Posterior cingulate gyrus (tissue), 11 donors: ENCODE measurements at regions not wholly inside any gene's neighbourhood (a gene's known extent, or its start where the extent isn't known, plus 50 kb on each side); places are given as distances from the start of the nearest gene placed in this dataset.
"Not testable (repeated sequence)": the region's sequence is repeated elsewhere in the genome, so short reads cannot be mapped to it uniquely, and the experiment has no call there.

Experiments
- DNase-seq, 10 donors: peaks; one replicate each; pipeline versions ENCODE4 v3.0.0 to v3.0.0-alpha.2; 2020 to 2021; ENCODE audit warnings: mixed read lengths in 3 of 10
- intact Hi-C: fragments of 100-400 bp; cut with DNase I; formaldehyde crosslinking; loops from one replicate; pipeline ENCODE4 v1.15.1; 2023

DNA sequence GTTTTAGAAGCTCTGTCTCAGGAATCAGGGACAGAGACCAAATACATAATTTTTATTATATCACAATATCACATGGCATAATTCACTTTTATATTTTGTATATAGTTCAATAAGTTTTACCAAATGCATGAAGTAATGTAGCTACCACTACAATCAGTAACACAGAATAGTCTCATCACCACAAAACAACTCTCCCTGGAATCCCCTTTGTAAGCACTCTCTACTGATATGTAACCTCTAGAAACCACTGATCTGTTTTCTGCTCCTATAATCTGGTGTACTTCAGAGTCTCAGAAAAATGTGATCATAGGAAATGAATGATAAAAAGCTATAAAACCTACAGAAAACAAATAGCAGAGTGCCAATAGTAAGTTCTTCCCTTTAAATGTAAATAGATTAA is 1465.9 kb downstream of the SPATA31A7 start:
- DNase-seq, intact Hi-C loops: not testable (repeated sequence)

DNA sequence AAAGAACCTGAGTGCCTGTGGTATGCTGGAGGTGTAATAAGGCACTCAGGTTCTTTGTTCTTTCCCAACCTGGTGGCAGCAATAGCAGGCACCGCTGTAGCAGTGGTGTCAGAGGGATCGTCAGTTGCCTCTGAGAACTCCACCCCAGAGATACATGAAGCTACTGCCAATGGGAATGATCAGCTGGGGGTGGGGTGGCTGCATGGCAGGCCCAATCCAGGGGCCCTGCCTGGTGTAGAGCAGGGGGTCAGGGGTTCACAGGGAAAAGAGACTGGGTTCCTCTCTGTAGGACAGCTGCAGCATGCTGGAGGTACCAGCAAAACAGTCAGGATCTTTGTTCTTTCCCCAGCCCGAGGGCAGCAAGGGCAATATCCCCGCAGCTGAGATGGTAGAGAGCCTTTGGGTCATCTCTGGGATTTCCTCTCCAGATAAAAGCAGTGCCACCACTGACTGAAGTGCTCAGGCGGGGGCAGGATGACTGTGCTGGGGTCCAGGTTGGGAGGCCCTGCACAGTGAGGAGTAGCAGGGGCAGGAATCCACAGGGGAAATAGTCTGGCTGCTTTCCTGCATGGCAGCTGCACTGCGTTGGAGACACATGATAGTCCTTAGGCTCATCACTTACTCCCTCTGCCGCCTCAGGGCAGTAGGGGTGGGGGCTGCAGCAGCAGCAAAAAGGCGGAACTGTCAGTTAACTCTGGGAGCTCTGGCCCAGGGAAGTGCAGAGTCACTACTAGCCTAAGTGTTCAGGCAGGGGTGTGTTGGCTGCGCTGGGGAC is 1473.1 kb downstream of the SPATA31A7 start:
- DNase-seq, result peak in 1 of 10 donors; percentile 7
- intact Hi-C loops, result not testable (repeated sequence)

- intact Hi-C loops, DNase-seq: not testable (repeated sequence)
Observed at GRCh38 chr9:62663512-62663911, 1473.7 kb downstream of the SPATA31A7 start.

GRCh38 chr9:62667137-62667824 is 1477.4 kb downstream of the SPATA31A7 start:
- DNase-seq, intact Hi-C loops: not testable (repeated sequence)

DNA sequence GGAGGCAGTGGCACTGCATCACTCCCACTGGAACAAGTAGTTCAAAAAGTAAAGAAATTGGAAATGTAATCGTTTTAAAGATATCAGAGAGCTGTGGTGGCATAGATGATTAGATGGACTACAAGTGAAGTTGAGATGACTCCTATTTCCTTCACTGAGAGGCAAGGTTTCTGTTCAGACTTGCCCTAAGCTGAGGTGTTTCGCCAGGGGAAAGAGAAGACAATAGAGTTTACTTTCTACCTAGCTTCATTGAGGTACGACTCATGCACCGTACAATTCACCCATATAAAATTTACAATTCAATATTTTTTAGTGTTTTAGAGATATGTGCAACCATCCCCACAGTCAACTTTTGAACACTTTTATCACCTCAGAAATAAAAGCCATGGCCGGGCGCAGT is 1487.2 kb downstream of the SPATA31A7 start:
- intact Hi-C loops, DNase-seq: not testable (repeated sequence)

- intact Hi-C loops, DNase-seq: not testable (repeated sequence)
Observed at GRCh38 chr9:62678336-62678735, 1488.5 kb downstream of the SPATA31A7 start.

DNA sequence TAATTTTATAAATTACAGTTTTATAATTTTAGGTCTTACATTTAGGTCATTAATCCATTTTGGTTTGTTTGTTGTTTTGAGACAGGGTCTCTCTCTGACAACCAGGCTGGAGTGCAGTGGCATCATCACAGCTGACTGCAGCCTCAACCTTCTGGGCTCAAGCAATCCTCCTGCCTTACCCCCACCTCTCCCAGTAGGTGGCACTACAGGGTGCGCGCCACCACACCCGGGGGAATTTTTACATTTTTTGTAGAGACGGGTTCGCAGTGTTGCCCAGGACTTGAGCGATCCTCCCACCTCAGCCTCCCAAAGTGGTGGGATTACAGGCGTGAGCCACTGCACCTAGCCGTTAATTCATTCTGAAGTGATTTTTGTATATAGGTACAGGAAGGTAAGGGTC is 1489.2 kb downstream of the SPATA31A7 start:
- DNase-seq, intact Hi-C loops: not testable (repeated sequence)

GRCh38 chr9:62684833-62685647 is 1495.2 kb downstream of the SPATA31A7 start:
- DNase-seq, intact Hi-C loops: not testable (repeated sequence)

- DNase-seq, intact Hi-C loops: not testable (repeated sequence)
Observed at GRCh38 chr9:62686313-62686712, 1496.5 kb downstream of the SPATA31A7 start.

DNA sequence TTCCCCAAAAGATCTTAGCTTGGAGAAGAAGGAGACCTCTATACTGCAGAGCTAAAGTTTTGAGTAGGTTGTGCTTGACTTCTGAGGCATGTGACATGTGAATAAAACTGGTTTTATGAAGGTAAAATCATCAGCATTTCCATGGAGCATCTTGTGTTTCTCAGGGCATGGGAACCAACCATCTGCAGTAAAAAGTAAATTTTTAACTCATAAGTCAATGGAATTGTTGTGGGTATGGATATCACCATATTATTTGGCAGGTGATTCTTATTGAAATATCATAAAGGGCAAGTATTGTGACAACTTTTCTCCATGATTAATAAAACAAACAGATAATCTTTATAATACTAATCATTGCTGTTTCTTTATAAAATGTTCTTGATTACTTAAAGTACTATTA is 1503.2 kb downstream of the SPATA31A7 start:
- DNase-seq, intact Hi-C loops: not testable (repeated sequence)

GRCh38 chr9:62711317-62711716 is 1521.5 kb downstream of the SPATA31A7 start:
- intact Hi-C loops, result not testable (repeated sequence)
- peak in 1 of 10 donors; percentile 21 for DNase-seq

DNA sequence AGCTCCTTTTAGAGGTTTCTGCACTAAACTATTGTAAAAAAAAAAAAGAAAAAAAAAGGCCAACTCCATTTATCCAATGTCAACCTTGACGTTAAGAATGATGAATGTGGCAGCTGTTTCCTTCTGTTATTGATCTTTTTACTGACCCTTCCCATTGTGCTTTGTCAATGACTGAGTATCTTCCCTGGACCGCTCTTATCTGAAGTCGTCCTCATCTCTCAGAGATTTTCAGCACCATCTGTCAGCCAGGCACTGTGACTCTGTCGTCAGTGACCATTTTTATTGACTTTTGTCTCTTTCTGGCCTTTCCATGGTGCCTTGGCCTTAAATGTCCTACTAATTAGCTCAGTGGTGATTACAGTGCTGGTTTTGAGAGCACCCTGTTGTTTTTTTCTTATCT is 1535.7 kb downstream of the SPATA31A7 start:
- intact Hi-C loops, DNase-seq: not testable (repeated sequence)

GRCh38 chr9:62730229-62731000 is 1540.6 kb downstream of the SPATA31A7 start:
- DNase-seq, intact Hi-C loops: not testable (repeated sequence)

- DNase-seq, intact Hi-C loops: not testable (repeated sequence)
Observed at GRCh38 chr9:62731015-62731414, 1541.2 kb downstream of the SPATA31A7 start.

DNA sequence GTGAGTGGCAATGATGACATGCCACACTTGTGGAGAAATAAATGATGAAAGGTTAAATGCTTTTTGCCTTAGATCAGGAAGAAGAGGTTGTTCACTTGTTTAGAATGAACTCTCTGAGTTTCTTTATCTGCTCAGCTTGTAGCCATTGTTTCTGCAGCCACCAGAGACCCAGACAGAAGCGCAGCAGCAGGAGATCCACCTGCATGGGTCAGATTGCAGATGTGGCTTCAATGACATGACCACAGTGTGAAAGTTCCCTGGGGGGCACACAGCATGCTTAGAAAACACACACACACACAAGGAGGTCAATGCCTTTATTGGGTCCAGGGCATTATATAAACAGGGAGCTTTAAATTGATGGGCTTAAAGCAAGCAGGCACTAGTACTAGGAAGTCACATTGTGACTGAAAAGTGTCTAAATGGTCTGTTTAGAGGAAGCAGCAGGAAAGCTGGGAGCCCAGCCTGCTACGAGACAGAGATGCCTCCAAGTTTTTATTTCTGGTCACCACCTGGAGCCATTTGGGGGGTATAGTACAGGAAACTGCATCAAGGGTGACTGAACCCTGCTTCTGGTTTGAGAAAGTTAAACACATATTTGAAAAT is 1547.3 kb downstream of the SPATA31A7 start:
- DNase-seq, intact Hi-C loops: not testable (repeated sequence)

GRCh38 chr9:62737915-62738314 is 1548.1 kb downstream of the SPATA31A7 start:
- DNase-seq, intact Hi-C loops: not testable (repeated sequence)

DNA sequence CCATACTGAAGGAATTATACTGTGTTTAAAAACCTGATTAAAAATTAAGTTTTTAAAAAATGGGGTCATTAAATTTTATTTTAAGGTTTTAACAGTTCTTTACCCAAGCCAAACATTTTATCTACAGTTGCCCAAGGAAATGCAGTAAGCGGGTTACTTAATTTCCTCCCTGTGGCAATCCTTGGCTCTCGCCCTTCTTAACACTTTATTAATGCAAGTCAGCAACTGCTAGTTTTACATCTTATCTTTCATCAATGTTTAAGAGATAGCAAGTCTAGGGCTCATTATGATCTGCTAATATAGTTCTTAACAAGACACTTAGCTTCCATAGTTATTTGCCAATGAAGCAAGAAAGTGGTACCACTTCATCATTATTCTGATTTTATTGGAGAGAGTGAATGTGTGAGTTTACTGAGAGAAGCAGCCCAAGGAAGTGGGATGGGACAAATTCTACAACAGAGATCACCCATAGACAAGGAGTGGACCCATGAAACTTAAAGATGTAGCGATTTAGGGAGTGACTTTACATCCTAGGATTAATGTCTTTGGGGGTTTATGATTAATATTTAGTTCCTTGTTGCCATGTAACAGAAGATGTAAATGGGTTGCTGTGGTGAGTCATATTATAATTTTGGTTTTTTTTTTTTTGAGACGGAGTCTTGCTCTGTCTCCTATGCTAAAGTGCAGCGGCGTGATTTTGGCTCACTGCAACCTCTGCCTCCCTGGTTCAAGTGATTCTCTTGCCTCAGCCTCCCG is 1556.1 kb downstream of the SPATA31A7 start:
- DNase-seq, intact Hi-C loops: not testable (repeated sequence)
